PC-9 (cell line): ENCODE measurements at regions not wholly inside any gene's neighbourhood (a gene's known extent, or its start where the extent isn't known, plus 50 kb on each side); places are given as distances from the start of the nearest gene placed in this dataset.

Experiments used
- CTCF ChIP-seq: fragments of 200-600 bp; sonication (generic); conservative IDR thresholded peaks from 2 replicates; pipeline ENCODE4 v1.6.1; 2017; ENCODE audit warnings: mixed run types, antibody characterized with exemption, mild to moderate bottlenecking, moderate library complexity
- EZH2 ChIP-seq: fragments of 200-600 bp; sonication (generic); IDR thresholded peaks from 2 replicates; pipeline ENCODE4 v1.8.0; 2017; ENCODE audit warnings: antibody characterized with exemption, low read depth

- TF ChIP-seq CTCF (no peak), EZH2 (no peak)
Measured at GRCh38 chr4:58175024-58175423, 1064.8 kb upstream of the IGFBP7 start.
